ENCODE measurements at regions not wholly inside any gene's neighbourhood (a gene's known extent, or its start where the extent isn't known, plus 50 kb on each side); places are given as distances from the start of the nearest gene placed in this dataset.

DNA sequence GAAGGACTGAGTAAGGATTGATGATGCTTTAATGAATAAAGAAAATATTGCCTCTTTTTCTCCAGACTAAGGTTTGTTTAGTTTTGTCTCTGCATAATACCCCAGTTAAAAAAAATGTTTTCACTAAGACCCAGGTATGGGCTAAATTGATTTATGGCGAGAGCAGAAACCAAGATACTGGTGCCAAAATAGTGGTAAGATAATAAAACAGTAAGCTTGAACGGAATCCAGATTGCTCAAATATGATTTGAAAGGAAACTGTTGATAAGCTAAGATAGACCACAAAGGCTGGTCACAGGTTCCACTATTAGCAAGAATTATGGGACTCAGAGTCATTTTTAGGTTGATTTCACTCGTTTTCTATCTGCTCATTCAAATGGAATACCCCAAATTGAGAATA lies 831.2 kb downstream of the EPHA7 start:
- Histone ChIP-seq H4K8ac (replicated peaks; ENCODE audit: insufficient read length, low read depth, low read length) (no peak overlapping the region), H3K23ac (ENCODE audit: insufficient read length, low read depth, low read length) (no peak overlapping the region), H2BK120ac (ENCODE audit: low read depth, low read length, poor library complexity, severe bottlenecking) (no peak overlapping the region), H3K56ac (ENCODE audit: insufficient read length, low read depth, low read length) (no peak overlapping the region), H4K91ac (ENCODE audit: insufficient read length, low read depth, low read length) (no peak overlapping the region), H2BK15ac (ENCODE audit: low read depth, low read length) (no peak overlapping the region), H3K23me2 (ENCODE audit: insufficient read length, low read depth, low read length, poor library complexity, severe bottlenecking) (no peaks in the 10 kb centered on the region), H3K27ac (ENCODE audit: insufficient read length, low read depth, low read length) (no peak overlapping the region), H3K4me1 (ENCODE audit: insufficient read depth, low read length) (no peaks in the 10 kb centered on the region), H3K14ac (ENCODE audit: insufficient read depth, low read length) (no peak overlapping the region), H2BK20ac (ENCODE audit: low read depth, low read length, poor library complexity, severe bottlenecking) (no peak overlapping the region), H3K18ac (ENCODE audit: insufficient read length, low read depth, low read length) (no peak overlapping the region), H3K9me3 (ENCODE audit: control insufficient read depth, low read depth, low read length) (no peaks in the 10 kb centered on the region), H3K27me3 (ENCODE audit: insufficient read depth, low read length) (no peaks in the 10 kb centered on the region), H3K79me2 (ENCODE audit: insufficient read depth, low read length) (no peaks in the 10 kb centered on the region), H3K4ac (ENCODE audit: low read depth, low read length) (no peak overlapping the region), H2BK5ac (ENCODE audit: insufficient read length, low read length) (no peak overlapping the region), H3K4me2 (ENCODE audit: insufficient read depth, insufficient read length, low read length) (no peak overlapping the region), H2AK5ac (ENCODE audit: insufficient read length, low read length) (no peak overlapping the region), H2BK12ac (ENCODE audit: insufficient read length, low read depth, low read length) (no peak overlapping the region), H4K5ac (ENCODE audit: insufficient read length, low read depth, low read length) (no peak overlapping the region), H3K9ac (ENCODE audit: extremely low read depth, insufficient read length, low read length) (no peak overlapping the region), H2AFZ (ENCODE audit: low read length) (no peak overlapping the region), H4K20me1 (ENCODE audit: control insufficient read depth, insufficient read depth, insufficient read length) (no peaks in the 10 kb centered on the region), H3T11ph (ENCODE audit: low read length) (no peak overlapping the region), H3K79me1 (ENCODE audit: insufficient read depth, low read depth, low read length, poor library complexity, severe bottlenecking) (no peaks in the 10 kb centered on the region)
- DNase-seq, result no peak
- no peak for TF ChIP-seq CTCF (conservative IDR thresholded peaks at IDR 0.05)
- Mint-ChIP-seq H3K27ac (no peak overlapping the region), H3K4me3 (no peak overlapping the region), H3K4me1 (no peaks in the 10 kb centered on the region), H3K9me3 (no peaks in the 10 kb centered on the region; a peak in 1 of 5 replicates), H3K27me3 (ENCODE audit: low read depth) (no peaks in the 10 kb centered on the region), H3K36me3 (ENCODE audit: insufficient read depth in 1 of 3, low read depth in 3 of 3) (no peaks in the 10 kb centered on the region)
- WGBS (ENCODE audit: extremely low coverage, insufficient read length, low lambda C conversion rate), result no CpG with 5 or more reads among the region's 3 CpGs

Data from H9 (cell line).